ENCODE measurements at regions not wholly inside any gene's neighbourhood (a gene's known extent, or its start where the extent isn't known, plus 50 kb on each side); places are given as distances from the start of the nearest gene placed in this dataset.
A peak's percentile ranks its signal among the peaks of the same experiment; 100 is the strongest.
"Not testable (repeated sequence)": the region's sequence is repeated elsewhere in the genome, so short reads cannot be mapped to it uniquely, and the experiment has no call there.

- H3K27ac Mint-ChIP-seq: no peak overlapping the region
Measured at GRCh38 chr17:34486761-34487160, 92.6 kb upstream of the TMEM132E start.

GRCh38 chr17:34485999-34486398 lies 93.4 kb upstream of the TMEM132E start:
- Mint-ChIP-seq H3K9me3 (no peaks in the 10 kb centered on the region), H3K4me3 (no peak overlapping the region), H3K27me3 (peaks cover 50% of the 10 kb centered on the region), H3K27ac (no peak overlapping the region), H3K36me3 (ENCODE audit: low read depth) (no peaks in the 10 kb centered on the region), H3K4me1 (no peaks in the 10 kb centered on the region)
- ATAC-seq (replicated peaks): peak; percentile 48

More at GRCh38 chr17:34486761-34487160, 92.6 kb upstream of the TMEM132E start:
- Mint-ChIP-seq H3K4me3 (no peak overlapping the region), H3K27me3 (peaks cover 49% of the 10 kb centered on the region), H3K4me1 (no peaks in the 10 kb centered on the region), H3K36me3 (ENCODE audit: low read depth) (no peaks in the 10 kb centered on the region), H3K9me3 (no peaks in the 10 kb centered on the region)
- ATAC-seq (replicated peaks): no peak

GRCh38 chr17:34484193-34484733 lies 95.1 kb upstream of the TMEM132E start:
- Mint-ChIP-seq H3K9me3 (no peaks in the 10 kb centered on the region), H3K27me3 (peaks cover 45% of the 10 kb centered on the region), H3K4me3 (no peak overlapping the region), H3K36me3 (ENCODE audit: low read depth) (no peaks in the 10 kb centered on the region), H3K27ac (no peak overlapping the region), H3K4me1 (no peaks in the 10 kb centered on the region)
- no peak for ATAC-seq (replicated peaks)

GRCh38 chr17:34482730-34483129 lies 96.7 kb upstream of the TMEM132E start:
- Mint-ChIP-seq H3K27ac (no peak overlapping the region), H3K9me3 (no peaks in the 10 kb centered on the region), H3K27me3 (peaks cover 38% of the 10 kb centered on the region), H3K4me3 (no peak overlapping the region), H3K36me3 (ENCODE audit: low read depth) (no peaks in the 10 kb centered on the region), H3K4me1 (no peaks in the 10 kb centered on the region)
- ATAC-seq (replicated peaks): no peak

- peaks cover 31% of the 10 kb centered on the region for H3K27me3 Mint-ChIP-seq
Measured at GRCh38 chr17:34481779-34482178, 97.6 kb upstream of the TMEM132E start.

GRCh38 chr17:34479371-34479770 lies 100.0 kb upstream of the TMEM132E start:
- Mint-ChIP-seq H3K36me3 (ENCODE audit: low read depth) (no peaks in the 10 kb centered on the region), H3K27me3 (peaks cover 26% of the 10 kb centered on the region), H3K27ac (no peak overlapping the region), H3K9me3 (no peaks in the 10 kb centered on the region), H3K4me1 (no peaks in the 10 kb centered on the region), H3K4me3 (no peak overlapping the region)
- no peak for ATAC-seq (replicated peaks)

More at GRCh38 chr17:34481779-34482178, 97.6 kb upstream of the TMEM132E start:
- Mint-ChIP-seq H3K4me3 (no peak overlapping the region), H3K27ac (no peak overlapping the region), H3K36me3 (ENCODE audit: low read depth) (no peaks in the 10 kb centered on the region), H3K4me1 (no peaks in the 10 kb centered on the region), H3K9me3 (no peaks in the 10 kb centered on the region)
- no peak for ATAC-seq (replicated peaks)

GRCh38 chr17:34478244-34478643 lies 101.1 kb upstream of the TMEM132E start:
- Mint-ChIP-seq H3K4me3 (no peak overlapping the region), H3K9me3 (no peaks in the 10 kb centered on the region), H3K27me3 (peaks cover 20% of the 10 kb centered on the region), H3K4me1 (no peaks in the 10 kb centered on the region), H3K27ac (no peak overlapping the region), H3K36me3 (ENCODE audit: low read depth) (no peaks in the 10 kb centered on the region)
- no peak for ATAC-seq (replicated peaks)

- no peaks in the 10 kb centered on the region for H3K36me3 Mint-ChIP-seq (ENCODE audit: low read depth)
- H3K4me3 Mint-ChIP-seq: no peak overlapping the region
- no peaks in the 10 kb centered on the region for H3K9me3 Mint-ChIP-seq
- H3K27me3 Mint-ChIP-seq: peaks cover 19% of the 10 kb centered on the region
- no peaks in the 10 kb centered on the region for H3K4me1 Mint-ChIP-seq
- no peak for ATAC-seq (replicated peaks)
- no peak overlapping the region for H3K27ac Mint-ChIP-seq
Measured at GRCh38 chr17:34475296-34475695, 104.1 kb upstream of the TMEM132E start.

GRCh38 chr17:34474706-34475105 lies 104.7 kb upstream of the TMEM132E start:
- H3K9me3 Mint-ChIP-seq: no peaks in the 10 kb centered on the region
- no peaks in the 10 kb centered on the region for H3K36me3 Mint-ChIP-seq (ENCODE audit: low read depth)
- no peak for ATAC-seq (replicated peaks)
- H3K4me1 Mint-ChIP-seq: no peaks in the 10 kb centered on the region
- H3K27ac Mint-ChIP-seq: no peak overlapping the region
- peaks cover 19% of the 10 kb centered on the region for H3K27me3 Mint-ChIP-seq
- H3K4me3 Mint-ChIP-seq: no peak overlapping the region

GRCh38 chr17:34472363-34472762 lies 107.0 kb upstream of the TMEM132E start:
- no peak overlapping the region for H3K27ac Mint-ChIP-seq
- no peak for ATAC-seq (replicated peaks)
- H3K4me3 Mint-ChIP-seq: no peak overlapping the region
- H3K27me3 Mint-ChIP-seq: peaks cover 15% of the 10 kb centered on the region
- no peaks in the 10 kb centered on the region for H3K4me1 Mint-ChIP-seq
- no peaks in the 10 kb centered on the region for H3K36me3 Mint-ChIP-seq (ENCODE audit: low read depth)
- no peaks in the 10 kb centered on the region for H3K9me3 Mint-ChIP-seq

- peaks cover 20% of the 10 kb centered on the region for H3K27me3 Mint-ChIP-seq
- H3K4me3 Mint-ChIP-seq; H3K4me1 Mint-ChIP-seq; H3K36me3 Mint-ChIP-seq (ENCODE audit: low read depth); ATAC-seq (replicated peaks); H3K9me3 Mint-ChIP-seq; H3K27ac Mint-ChIP-seq: not testable (repeated sequence)
Measured at GRCh38 chr17:34471278-34471677, 108.1 kb upstream of the TMEM132E start.

GRCh38 chr17:34465789-34466188 lies 102.8 kb upstream of the CCL1 start:
- peaks cover 38% of the 10 kb centered on the region for H3K27me3 Mint-ChIP-seq
- no peak overlapping the region for H3K27ac Mint-ChIP-seq
- ATAC-seq (replicated peaks): no peak
- H3K36me3 Mint-ChIP-seq (ENCODE audit: low read depth): no peaks in the 10 kb centered on the region
- H3K9me3 Mint-ChIP-seq: no peaks in the 10 kb centered on the region
- no peak overlapping the region for H3K4me3 Mint-ChIP-seq
- no peaks in the 10 kb centered on the region for H3K4me1 Mint-ChIP-seq

- H3K27me3 Mint-ChIP-seq: peaks cover 41% of the 10 kb centered on the region
- H3K9me3 Mint-ChIP-seq: no peaks in the 10 kb centered on the region
- no peaks in the 10 kb centered on the region for H3K36me3 Mint-ChIP-seq (ENCODE audit: low read depth)
- H3K4me1 Mint-ChIP-seq: no peaks in the 10 kb centered on the region
- H3K4me3 Mint-ChIP-seq: no peak overlapping the region
- H3K27ac Mint-ChIP-seq: no peak overlapping the region
- no peak for ATAC-seq (replicated peaks)
Measured at GRCh38 chr17:34464812-34465211, 101.8 kb upstream of the CCL1 start.

- Mint-ChIP-seq H3K27ac (no peak overlapping the region), H3K27me3 (peaks cover 46% of the 10 kb centered on the region), H3K4me3 (no peak overlapping the region), H3K36me3 (ENCODE audit: low read depth) (no peaks in the 10 kb centered on the region), H3K4me1 (no peaks in the 10 kb centered on the region), H3K9me3 (no peaks in the 10 kb centered on the region)
- ATAC-seq (replicated peaks): no peak
Measured at GRCh38 chr17:34458266-34458665, 95.2 kb upstream of the CCL1 start.

- H3K9me3 Mint-ChIP-seq: no peaks in the 10 kb centered on the region
- H3K4me1 Mint-ChIP-seq: no peaks in the 10 kb centered on the region
- no peak overlapping the region for H3K27ac Mint-ChIP-seq
- no peak overlapping the region for H3K4me3 Mint-ChIP-seq
- no peaks in the 10 kb centered on the region for H3K36me3 Mint-ChIP-seq (ENCODE audit: low read depth)
- H3K27me3 Mint-ChIP-seq: peaks cover 53% of the 10 kb centered on the region
- no peak for ATAC-seq (replicated peaks)
Measured at GRCh38 chr17:34456121-34456520, 93.1 kb upstream of the CCL1 start.

- no peak overlapping the region for H3K27ac Mint-ChIP-seq
- H3K9me3 Mint-ChIP-seq: no peaks in the 10 kb centered on the region
- no peaks in the 10 kb centered on the region for H3K4me1 Mint-ChIP-seq
- H3K4me3 Mint-ChIP-seq: no peak overlapping the region
- peaks cover 52% of the 10 kb centered on the region for H3K27me3 Mint-ChIP-seq
- ATAC-seq (replicated peaks): no peak
- H3K36me3 Mint-ChIP-seq (ENCODE audit: low read depth): no peaks in the 10 kb centered on the region
Measured at GRCh38 chr17:34452769-34453168, 89.7 kb upstream of the CCL1 start.

Measured in activated T-helper 17 cell treated with anti-CD3 and anti-CD28 coated beads, Interleukin-2, amount 50 U/mL, for 72 hours (primary cell).